PC-3 (cell line): ENCODE measurements at regions not wholly inside any gene's neighbourhood (a gene's known extent, or its start where the extent isn't known, plus 50 kb on each side); places are given as distances from the start of the nearest gene placed in this dataset.

ENCODE experiments used
- ATAC-seq: fragments of 200-7000 bp; cut with Tn5 transposase; 2 replicates; pipeline ENCODE4 v1.9.1; 2020; ENCODE audit warnings: mild to moderate bottlenecking, moderate library complexity
- BruUV-seq: library from RNA; stranded (reverse); fragments of 400-500 nt; replicated peaks from 2 replicates; lab custom pipeline; 2021; lab: Mats Ljungman, UMichigan
- CTCF ChIA-PET: fragments of 300-600 bp; sonication (Branson Sonifier 250); formaldehyde crosslinking; loops from one replicate; lab custom pipeline; 2022; ENCODE audit warnings: antibody characterized with exemption; lab: Charles Lee
- POLR2A ChIA-PET: fragments of 300-600 bp; sonication (Branson Sonifier 250); formaldehyde crosslinking; loops from one replicate; lab custom pipeline; 2022; ENCODE audit warnings: antibody characterized with exemption; ENCODE audit not compliant: unreplicated experiment; lab: Charles Lee
- DNase-seq: peaks from one replicate; pipeline ENCODE4 v3.0.0-alpha.2; 2015
- H2AFZ ChIP-seq: fragments of 300-600 bp; sonication (generic); 2 replicates; pipeline ENCODE4 v1.6.0; 2016; ENCODE audit warnings: antibody characterized with exemption, low read length
- H3F3A ChIP-seq: fragments of 300-600 bp; sonication (generic); one replicate; pipeline ENCODE4 v1.6.0; 2017; ENCODE audit warnings: antibody characterized with exemption, low read length, control low read depth, mild to moderate bottlenecking; ENCODE audit not compliant: unreplicated experiment
- H3K27ac ChIP-seq: fragments of 300-600 bp; sonication (generic); 2 replicates; pipeline ENCODE4 v1.5.1; 2016; ENCODE audit warnings: mild to moderate bottlenecking, low read length
- H3K27me3 ChIP-seq: fragments of 300-600 bp; sonication (generic); 2 replicates; pipeline ENCODE4 v1.6.1; 2016; ENCODE audit warnings: low read length, mixed read lengths
- H3K36me3 ChIP-seq: fragments of 300-600 bp; sonication (generic); 2 replicates; pipeline ENCODE4 v1.6.1; 2016; ENCODE audit warnings: low read depth, mixed run types, low read length, mixed read lengths
- H3K4me1 ChIP-seq: fragments of 300-600 bp; sonication (generic); 2 replicates; pipeline ENCODE4 v1.5.1; 2016; ENCODE audit warnings: low read length; ENCODE audit not compliant: insufficient read depth
- H3K4me2 ChIP-seq: fragments of 300-600 bp; sonication (generic); 2 replicates; pipeline ENCODE4 v1.6.0; 2016; ENCODE audit warnings: low read length
- H3K4me3 ChIP-seq: fragments of 300-600 bp; sonication (generic); 2 replicates; pipeline ENCODE4 v1.5.1; 2016; ENCODE audit warnings: mild to moderate bottlenecking, low read length, mixed read lengths
- H3K79me2 ChIP-seq: fragments of 300-600 bp; sonication (generic); 2 replicates; pipeline ENCODE4 v1.6.1; 2017; ENCODE audit warnings: low read length, mixed read lengths
- H3K9ac ChIP-seq: fragments of 300-600 bp; sonication (generic); 2 replicates; pipeline ENCODE4 v1.6.0; 2016; ENCODE audit warnings: mild to moderate bottlenecking, low read length
- H3K9me2 ChIP-seq: fragments of 300-600 bp; sonication (generic); replicated peaks from 2 replicates; pipeline ENCODE4 v1.6.1; 2016; ENCODE audit warnings: mixed run types, low read length, mixed read lengths
- H3K9me3 ChIP-seq: fragments of 300-600 bp; sonication (generic); 2 replicates; pipeline ENCODE4 v1.6.1; 2016; ENCODE audit warnings: low read length, mixed read lengths
- H4K20me1 ChIP-seq: fragments of 300-600 bp; sonication (generic); 2 replicates; pipeline ENCODE4 v1.6.1; 2016; ENCODE audit warnings: low read length, mixed read lengths
- EZH2 ChIP-seq: fragments of 300-600 bp; sonication (generic); IDR thresholded peaks from one replicate; pipeline ENCODE4 v1.6.1; 2017; ENCODE audit warnings: antibody characterized with exemption, mild to moderate bottlenecking, low read length; ENCODE audit not compliant: unreplicated experiment
- EZH2phosphoT487 ChIP-seq: fragments of 300-600 bp; sonication (generic); IDR thresholded peaks from 2 replicates; pipeline ENCODE4 v1.6.1; 2018; ENCODE audit warnings: mild to moderate bottlenecking, antibody characterized with exemption, low read length, borderline replicate concordance
- intact Hi-C: fragments of 100-400 bp; cut with micrococcal nuclease; formaldehyde crosslinking; loops from 2 replicates; pipeline ENCODE4 v1.9.0; 2023
- TF ChIP-seq, protein P1 (sequence below): fragments of 300-600 bp; sonication (generic); conservative IDR thresholded peaks from 2 replicates; pipeline ENCODE4 v1.5.1; 2017; ENCODE audit warnings: antibody characterized with exemption, low read depth, mild to moderate bottlenecking, low read length

DNA sequence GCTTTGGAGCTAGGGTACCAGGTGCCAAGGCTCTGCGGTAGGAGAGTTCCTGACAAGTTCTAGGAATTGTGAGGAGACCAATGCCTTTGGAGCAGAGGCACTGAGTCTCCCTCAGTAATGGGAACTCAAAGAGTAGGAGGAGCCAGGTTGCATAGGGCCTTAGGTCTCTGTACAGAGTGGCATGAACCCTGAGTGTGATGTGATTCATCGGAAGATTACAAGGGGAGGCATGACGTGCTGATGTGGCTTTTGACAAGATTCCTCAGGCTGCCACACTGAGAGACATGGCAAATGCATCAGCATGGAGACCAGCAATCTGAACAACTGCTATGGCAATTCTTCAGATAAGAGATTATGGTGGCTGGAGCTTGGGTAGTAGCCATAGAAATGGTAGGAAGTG lies 94.6 kb upstream of the SLC44A3 start:
- no peak overlapping the region for H3K9ac ChIP-seq
- no peak overlapping the region for H3K27ac ChIP-seq
- no peaks in the 10 kb centered on the region for H3K9me3 ChIP-seq
- no peaks in the 10 kb centered on the region for H3K27me3 ChIP-seq
- ChIA-PET CTCF (no interaction called here), POLR2A (no interaction called here)
- ATAC-seq = no peak
- intact Hi-C loops = loop anchor here (5.0 kb wide), 2 partner anchors 67 to 118 kb away; no protein-coding TSS in a partner anchor
- H3K36me3 ChIP-seq = no peaks in the 10 kb centered on the region
- no peak overlapping the region for H3K4me3 ChIP-seq
- H3F3A ChIP-seq = no peaks in the 10 kb centered on the region
- BruUV-seq = no TSS peak
- H4K20me1 ChIP-seq = no peaks in the 10 kb centered on the region
- peak; percentile 11 for DNase-seq
- H3K79me2 ChIP-seq = no peaks in the 10 kb centered on the region
- no peaks in the 10 kb centered on the region for H3K9me2 ChIP-seq
- peaks cover 30% of the 10 kb centered on the region for H3K4me1 ChIP-seq
- TF ChIP-seq EZH2phosphoT487 (no peak), EZH2 (no peak)
- TF ChIP-seq, protein P1, sequence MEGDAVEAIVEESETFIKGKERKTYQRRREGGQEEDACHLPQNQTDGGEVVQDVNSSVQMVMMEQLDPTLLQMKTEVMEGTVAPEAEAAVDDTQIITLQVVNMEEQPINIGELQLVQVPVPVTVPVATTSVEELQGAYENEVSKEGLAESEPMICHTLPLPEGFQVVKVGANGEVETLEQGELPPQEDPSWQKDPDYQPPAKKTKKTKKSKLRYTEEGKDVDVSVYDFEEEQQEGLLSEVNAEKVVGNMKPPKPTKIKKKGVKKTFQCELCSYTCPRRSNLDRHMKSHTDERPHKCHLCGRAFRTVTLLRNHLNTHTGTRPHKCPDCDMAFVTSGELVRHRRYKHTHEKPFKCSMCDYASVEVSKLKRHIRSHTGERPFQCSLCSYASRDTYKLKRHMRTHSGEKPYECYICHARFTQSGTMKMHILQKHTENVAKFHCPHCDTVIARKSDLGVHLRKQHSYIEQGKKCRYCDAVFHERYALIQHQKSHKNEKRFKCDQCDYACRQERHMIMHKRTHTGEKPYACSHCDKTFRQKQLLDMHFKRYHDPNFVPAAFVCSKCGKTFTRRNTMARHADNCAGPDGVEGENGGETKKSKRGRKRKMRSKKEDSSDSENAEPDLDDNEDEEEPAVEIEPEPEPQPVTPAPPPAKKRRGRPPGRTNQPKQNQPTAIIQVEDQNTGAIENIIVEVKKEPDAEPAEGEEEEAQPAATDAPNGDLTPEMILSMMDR = no peak
- H3K4me2 ChIP-seq = no peak overlapping the region
- no peak overlapping the region for H2AFZ ChIP-seq

DNA sequence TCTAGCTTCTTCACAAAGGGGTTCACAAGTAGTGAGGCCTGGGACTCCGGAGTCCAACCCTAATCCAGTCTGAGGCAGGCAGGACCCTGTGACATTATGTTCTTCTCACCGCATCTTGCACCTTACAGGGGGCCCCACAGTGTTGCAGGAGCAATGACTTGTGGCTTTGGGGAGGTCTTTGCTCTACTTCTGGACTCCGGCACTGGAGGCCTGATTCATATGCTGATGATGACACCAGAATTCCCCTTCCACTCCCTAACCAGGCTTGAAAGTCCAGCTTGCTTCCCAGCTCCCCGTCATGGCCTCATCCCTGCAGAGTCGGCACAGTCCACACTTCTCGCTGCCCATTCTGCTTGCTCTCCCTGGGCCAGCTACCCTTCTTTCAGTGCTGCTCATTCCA lies 96.3 kb upstream of the SLC44A3 start:
- H3K27ac ChIP-seq = no peak overlapping the region
- H3K4me2 ChIP-seq = no peak overlapping the region
- peaks cover 23% of the 10 kb centered on the region for H3K4me1 ChIP-seq
- no peaks in the 10 kb centered on the region for H3K9me3 ChIP-seq
- intact Hi-C loops = no loop called here
- H4K20me1 ChIP-seq = no peaks in the 10 kb centered on the region
- TF ChIP-seq, protein P1 = no peak
- no peak for TF ChIP-seq EZH2
- no peak for TF ChIP-seq EZH2phosphoT487
- no peak overlapping the region for H3K4me3 ChIP-seq
- ATAC-seq (no peak), DNase-seq (no peak)
- no peaks in the 10 kb centered on the region for H3K36me3 ChIP-seq
- POLR2A ChIA-PET = no interaction called here
- BruUV-seq = no TSS peak
- no peaks in the 10 kb centered on the region for H3K79me2 ChIP-seq
- CTCF ChIA-PET = no interaction called here
- no peak overlapping the region for H3K9ac ChIP-seq
- H2AFZ ChIP-seq = no peak overlapping the region
- no peaks in the 10 kb centered on the region for H3K9me2 ChIP-seq
- H3F3A ChIP-seq = no peaks in the 10 kb centered on the region
- H3K27me3 ChIP-seq = no peaks in the 10 kb centered on the region

DNA sequence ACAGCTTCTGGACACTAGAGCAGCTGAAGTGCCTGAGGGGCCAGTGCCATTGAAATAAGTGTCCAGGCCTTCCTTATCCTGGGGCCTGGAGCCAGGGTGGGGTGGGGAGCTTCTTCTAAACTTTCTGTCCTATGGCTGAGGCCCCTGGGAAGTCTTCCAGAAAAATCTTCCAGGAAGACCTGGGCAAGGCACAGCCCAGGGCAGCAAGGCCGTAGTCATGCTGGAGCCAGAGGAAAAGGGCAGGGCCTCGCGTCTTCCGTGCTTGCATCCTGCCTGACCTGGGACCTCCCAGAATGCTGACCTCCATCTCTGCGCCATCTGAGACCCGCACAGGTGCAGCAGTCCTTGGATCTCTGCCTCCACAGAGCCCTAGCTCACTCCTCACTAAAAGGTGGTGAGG lies 96.7 kb upstream of the SLC44A3 start:
- no peak for DNase-seq
- intact Hi-C loops = no loop called here

More for the DNA sequence above, 96.7 kb upstream of the SLC44A3 start:
- Histone ChIP-seq H3K27ac (no peak overlapping the region), H3K9ac (no peak overlapping the region), H3F3A (no peaks in the 10 kb centered on the region), H2AFZ (no peak overlapping the region), H3K27me3 (no peaks in the 10 kb centered on the region), H3K79me2 (no peaks in the 10 kb centered on the region), H3K9me2 (no peaks in the 10 kb centered on the region), H3K4me2 (no peak overlapping the region), H3K36me3 (no peaks in the 10 kb centered on the region), H3K4me3 (no peak overlapping the region), H4K20me1 (no peaks in the 10 kb centered on the region), H3K4me1 (peaks cover 20% of the 10 kb centered on the region), H3K9me3 (no peaks in the 10 kb centered on the region)
- BruUV-seq = no TSS peak
- no peak for TF ChIP-seq EZH2phosphoT487
- TF ChIP-seq, protein P1 = no peak
- no peak for TF ChIP-seq EZH2
- ChIA-PET POLR2A (no interaction called here), CTCF (no interaction called here)
- no peak for ATAC-seq
